HG03378 (cell line): ENCODE measurements at regions not wholly inside any gene's neighbourhood (a gene's known extent, or its start where the extent isn't known, plus 50 kb on each side); places are given as distances from the start of the nearest gene placed in this dataset.
A peak's percentile ranks its signal among the peaks of the same experiment; 100 is the strongest.

ENCODE experiments used
- ATAC-seq: cut with Tn5 transposase; IDR thresholded peaks from one replicate; pipeline ENCODE4 v1.9.1; 2021; ENCODE audit warnings: mild to moderate bottlenecking, moderate library complexity; ENCODE audit not compliant: unreplicated experiment

DNA sequence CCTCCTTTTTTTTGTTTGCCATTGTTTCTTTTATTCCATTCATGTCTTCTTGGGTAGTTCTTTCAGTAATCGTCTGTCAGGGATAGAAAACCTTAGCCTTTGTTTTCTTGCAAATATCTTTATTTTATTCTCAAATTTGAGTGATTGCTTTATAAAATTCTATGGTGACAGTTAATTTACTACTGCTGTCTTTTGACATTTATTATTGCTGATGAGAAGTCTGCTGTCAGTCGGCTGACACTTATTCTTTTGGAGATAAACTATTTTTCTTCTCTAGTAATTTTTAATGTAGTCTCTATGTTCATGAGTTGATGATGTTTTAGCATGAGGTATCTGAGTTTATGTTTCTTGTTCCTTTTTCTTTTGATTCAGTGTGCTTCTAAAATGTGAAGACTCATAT lies 983.8 kb downstream of the TTLL7 start:
- ATAC-seq, result no peak

DNA sequence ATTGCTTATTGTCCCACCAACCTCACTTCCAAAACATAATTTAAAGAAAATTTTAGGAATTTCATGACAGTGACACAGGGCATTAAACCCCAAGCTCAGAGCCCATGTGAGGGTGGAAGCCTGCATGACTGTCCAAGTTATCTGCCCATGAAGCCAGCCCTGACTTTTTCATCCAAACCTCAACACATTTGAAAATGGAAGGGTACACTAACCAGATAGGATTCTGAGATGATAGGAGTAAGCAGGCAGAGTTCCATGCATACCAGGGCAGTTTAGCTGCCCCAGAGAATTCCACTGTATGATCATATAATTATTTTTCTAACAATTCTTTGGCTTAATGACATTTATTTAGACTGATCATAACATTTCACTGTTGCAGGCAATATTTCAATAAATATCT lies 986.0 kb downstream of the TTLL7 start:
- ATAC-seq, result no peak

DNA sequence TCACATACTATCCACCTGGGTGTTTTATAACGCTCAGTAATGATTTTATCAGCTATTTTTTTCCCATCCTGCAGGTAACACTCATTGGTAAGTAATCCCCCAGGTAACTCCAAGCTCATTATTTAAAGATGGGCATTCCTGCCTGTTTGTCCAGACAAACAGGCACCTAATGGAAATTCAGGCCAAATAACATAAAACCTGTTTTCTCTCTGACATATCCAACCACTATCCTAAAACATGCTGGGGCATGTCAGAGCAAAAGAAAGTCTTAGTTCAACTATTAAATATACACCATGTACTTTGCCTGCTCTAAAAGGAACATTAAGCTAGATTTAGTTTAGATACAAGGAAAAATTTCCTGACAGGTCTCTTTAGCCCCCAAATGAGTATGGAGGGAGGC lies 987.7 kb downstream of the TTLL7 start:
- no peak for ATAC-seq

DNA sequence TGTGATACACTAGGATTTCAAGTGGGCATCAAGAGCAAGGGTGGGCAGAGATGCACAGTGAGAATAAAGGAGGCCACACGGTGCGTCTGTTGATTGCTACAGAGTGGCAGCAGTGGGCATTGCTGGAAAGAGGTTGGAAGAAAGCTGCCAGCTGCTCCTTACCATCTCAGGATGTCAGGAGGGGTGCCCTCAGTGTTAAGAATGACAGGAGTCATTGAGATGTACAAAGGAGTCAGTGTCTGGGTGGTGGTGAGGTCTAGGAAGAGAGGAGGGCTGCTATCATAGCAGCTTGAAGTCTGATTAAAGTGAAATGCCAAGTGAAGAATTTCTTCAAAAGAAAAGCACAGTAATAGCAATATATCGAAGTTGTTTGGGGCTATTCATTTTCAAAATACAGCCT lies 992.7 kb downstream of the TTLL7 start:
- no peak for ATAC-seq

DNA sequence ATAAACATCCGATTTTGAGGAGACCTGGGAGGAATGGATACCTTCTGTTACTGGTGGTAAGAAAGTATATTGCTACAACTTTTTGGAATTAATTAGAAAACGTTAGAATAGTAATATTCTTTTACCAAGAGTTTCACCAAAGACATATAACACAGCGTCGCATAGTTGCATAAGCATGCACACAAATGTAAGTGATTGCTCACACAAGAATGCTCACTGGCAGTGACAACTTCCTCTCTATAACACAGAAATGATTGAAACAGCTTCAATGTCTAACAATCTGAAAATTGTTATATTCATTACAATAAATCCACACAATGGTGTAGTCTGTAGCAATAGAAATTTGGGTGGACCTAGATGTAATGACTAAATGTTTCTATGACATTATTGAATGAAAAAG lies 998.6 kb downstream of the TTLL7 start:
- ATAC-seq, result no peak

DNA sequence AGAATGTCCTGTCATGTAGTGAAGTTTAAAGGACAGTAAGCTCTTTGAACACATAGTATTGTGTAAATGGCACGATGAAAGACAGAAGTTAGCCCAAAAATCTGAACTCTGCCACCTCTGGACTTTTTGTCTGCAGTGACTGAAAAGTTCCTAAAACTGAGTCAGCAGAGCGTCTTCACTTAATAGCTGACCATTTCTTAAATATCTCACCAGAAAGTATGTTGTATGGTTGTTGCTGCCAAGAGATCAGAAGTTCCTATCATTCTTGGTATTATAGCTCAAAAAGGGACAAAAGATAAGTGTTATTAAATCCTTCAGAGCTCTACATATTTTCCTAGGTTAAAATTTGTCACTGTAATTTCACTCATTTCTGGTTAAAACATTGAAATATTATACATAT lies 1003.0 kb downstream of the TTLL7 start:
- ATAC-seq, result no peak

DNA sequence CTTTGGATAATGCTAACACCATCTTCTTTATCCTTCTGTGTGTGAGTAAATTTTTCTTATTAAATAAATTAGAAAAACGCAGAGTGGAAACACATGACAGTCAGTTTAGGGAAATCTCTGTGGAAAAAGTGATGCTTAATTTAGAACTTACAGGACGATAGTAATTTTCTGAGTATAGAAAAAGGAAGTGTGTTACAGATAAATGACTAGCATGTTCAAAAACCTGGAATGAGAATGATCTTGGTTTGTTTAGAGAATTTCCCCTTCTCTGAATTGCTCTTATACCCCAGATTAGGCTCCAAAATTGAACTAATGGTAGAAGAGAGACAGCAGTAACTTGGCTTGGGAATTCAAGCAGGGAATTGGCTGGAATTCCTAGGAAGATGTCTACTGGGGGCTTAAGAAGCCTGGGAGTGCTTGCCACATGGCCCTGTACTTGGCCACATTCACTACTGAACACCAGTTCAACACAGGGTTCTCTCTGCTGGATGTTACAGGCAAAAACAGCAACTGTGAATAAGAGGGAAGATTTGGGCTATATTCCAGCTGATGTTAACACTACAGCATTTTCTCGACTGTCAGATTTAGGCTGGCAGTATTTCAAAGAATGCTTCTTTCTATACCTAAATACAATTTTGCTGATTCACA lies 1004.2 kb downstream of the TTLL7 start:
- ATAC-seq, result no peak

DNA sequence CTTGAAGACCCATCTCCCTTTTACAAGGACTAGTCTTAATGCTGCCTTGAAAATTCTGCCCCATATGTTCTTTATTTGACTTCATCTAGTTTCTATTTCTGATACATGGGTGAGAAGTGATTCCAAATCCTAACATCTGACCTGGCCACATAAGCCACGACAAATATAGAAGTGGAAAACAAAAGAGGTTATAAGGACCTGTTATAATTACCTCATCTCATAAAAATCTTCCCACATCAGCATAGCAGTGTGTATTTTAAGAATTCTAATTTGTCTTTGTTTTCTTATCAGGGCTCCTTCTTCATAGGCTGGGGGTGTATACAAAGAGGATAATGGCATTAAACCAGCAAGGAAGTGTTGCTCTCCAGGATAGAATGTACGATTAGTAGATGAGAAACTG lies 1007.4 kb downstream of the TTLL7 start:
- ATAC-seq, result no peak

DNA sequence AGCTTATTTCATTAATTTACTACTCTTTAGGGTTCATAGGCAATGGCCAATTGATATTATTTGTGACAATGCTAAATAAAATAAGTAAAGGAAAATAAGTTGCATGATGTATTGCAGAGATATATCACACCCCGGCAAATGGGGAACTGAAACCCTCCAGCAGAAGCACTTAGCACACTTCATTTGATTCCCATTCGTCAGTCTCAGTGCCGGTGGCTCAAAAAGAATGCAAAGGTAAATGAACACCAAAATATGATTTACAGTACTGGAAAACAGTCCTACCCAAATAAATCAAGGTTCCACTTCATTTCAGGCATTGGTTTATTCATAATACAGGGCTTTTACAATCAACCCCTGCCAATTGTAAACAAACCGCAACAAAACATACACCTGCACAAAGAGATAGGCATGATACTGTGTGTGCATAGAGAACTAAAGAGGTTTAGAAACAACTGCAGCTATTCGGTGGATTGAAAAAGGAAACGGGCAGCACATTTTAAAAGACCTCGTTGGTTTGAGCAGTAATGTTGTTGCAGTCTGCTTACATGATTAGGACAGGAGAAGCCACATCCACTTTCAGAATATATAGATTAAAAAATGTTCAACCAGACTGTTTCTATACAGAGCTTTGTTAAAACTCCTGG lies 1019.2 kb downstream of the TTLL7 start:
- peak; percentile 98 for ATAC-seq

DNA sequence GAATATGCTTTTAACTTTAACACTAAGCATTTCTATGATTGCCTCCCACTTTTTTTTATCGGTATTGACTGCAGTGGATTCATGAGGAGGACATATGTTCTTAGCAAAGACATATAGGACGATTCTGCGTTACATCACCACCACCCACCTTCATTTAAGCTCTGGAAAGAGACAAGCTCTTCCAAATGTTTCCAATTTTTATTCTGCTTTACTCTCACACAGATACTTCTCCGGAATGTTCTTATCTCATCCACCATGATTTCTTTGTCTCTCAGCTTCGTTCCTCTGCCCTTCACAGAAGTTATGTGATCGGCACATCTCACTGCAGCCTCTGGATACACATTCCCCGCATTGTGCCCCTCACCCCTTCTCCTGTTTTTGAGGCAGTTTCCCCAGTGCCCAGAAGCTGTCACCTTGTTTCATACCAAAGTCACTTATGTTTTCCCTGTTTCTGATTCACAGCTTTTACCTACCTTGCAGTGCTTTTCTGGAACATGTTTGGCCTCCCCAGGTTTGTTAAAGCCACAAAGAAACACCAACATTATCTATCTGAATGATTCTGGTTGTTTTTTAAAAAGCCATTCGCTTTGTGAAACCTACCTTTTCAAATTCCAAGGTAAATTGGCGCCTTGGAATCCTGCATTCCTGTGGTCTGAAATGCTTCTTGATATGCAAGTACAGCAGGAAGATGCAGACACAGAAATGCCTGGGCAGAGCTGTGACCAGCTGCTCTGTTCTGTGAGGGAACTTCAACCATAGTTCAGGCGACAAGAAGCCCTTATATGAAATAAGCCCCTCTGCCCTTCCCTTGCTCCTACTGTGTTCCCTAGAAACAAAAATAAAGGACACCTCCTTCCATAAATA lies 1020.2 kb downstream of the TTLL7 start:
- no peak for ATAC-seq

DNA sequence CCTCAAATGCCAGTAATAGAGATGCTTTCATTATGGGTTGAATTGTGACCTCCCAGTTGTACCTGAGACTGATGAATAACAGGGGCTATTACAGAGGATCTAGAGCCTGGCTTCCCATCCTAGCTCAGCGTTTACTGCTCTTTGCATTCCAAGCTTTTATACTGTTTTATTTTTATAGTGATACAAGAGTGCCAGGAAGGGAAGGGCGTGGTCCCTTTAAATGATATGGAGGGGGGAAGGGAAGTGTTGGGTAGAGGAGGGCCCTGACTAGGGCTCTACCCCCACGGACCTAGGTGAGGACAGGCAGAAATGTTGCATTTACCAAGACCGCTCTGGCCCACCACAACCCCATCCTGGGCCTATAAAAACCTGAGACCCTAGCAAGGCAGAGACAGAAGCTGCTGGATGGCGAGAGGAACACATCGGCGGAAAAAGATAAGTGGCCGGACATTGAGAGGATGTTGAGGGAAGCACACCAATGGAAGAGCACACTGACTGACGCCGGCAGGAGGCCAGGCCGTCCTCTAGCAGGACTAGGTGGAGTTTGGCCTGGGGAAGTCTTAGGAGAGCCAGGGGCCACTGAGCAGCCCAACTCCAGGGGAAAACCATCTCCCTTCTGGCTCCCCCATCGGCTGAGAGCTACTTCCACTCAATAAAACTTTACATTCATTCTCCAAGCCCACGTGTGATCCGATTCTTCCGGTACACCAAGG lies 1025.9 kb downstream of the TTLL7 start:
- no peak for ATAC-seq

DNA sequence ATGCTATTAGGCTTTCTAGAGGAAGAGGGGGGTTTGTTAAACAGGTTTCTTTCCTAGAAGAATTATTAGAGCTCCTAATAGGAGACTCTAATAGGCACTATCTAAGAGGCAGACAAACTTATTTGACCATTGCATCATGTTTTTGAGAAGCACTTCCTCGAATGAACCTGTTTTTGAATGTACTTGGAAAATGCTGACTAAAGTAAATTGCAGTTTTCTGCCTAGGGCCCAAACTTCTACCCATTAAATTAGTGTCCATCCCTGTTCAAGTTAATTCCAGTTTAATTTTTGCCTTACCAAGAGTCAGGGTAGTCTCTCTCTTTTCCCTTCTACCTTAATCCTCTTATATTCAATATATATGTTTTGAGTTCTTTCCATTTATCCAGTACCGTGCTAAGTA lies 1029.6 kb downstream of the TTLL7 start:
- ATAC-seq, result no peak

DNA sequence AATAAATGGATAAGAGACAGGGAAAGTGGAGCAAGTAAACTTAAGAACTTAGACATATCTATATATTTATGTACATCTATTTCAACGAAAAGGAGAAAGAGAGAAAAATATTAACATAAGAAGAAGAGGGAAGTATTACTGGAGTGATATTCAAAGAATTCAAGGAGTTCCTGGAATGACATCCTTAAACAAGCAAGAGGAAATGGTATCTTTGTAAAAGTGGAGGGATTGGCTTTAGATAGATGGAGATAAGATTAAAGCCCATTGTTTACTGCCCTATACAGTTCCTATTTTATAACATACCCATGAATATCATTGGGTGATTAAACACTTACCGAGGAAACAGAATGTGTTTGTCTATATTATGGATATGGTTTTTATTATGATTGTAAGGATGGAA lies 1036.3 kb downstream of the TTLL7 start:
- ATAC-seq, result no peak

DNA sequence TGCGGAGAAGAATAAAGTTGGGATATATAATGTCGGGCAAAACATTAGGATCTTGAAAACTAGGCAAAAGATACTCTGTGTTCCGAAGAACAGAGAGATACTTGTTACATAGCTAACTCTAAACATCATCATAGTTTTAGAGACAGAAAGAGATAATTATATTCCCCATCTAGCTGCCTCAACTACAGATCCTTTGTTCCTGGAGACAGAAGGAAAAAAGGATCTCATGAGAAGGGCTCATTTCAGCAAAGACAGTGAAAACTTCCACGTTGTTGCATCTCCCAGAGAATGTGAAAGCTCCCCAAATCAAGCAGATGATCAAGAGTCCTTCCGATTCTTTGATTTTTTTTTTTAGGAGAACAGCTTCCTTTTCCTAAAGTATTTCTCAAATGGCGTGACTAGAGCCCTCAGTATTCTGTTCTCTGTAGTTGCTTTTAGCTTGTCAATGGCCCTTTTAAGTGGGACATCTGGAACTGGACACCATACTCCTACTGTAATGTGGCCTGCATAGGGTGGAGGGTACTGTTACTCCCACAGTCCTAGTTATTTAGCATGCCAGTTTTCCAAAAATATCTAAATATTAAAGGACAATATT lies 1048.2 kb downstream of the TTLL7 start:
- ATAC-seq, result no peak

DNA sequence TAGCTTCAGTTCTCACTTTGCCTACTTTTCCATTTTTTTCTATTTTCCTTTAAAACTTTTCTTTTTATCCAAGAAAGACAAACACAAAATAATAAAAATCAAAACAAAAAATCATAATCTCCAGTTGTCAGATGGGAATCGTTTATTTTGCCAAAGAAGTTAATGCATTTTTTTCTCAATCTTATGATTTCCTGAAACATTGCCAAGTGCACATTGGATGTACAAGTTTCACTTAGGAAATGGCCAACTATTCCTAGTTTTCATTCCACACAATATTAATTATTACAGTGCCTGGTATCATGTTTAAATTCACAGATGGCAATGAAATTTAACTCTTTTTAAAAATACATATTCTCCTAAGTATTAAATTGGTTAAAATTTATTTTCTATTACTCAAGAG lies 1050.5 kb downstream of the TTLL7 start:
- no peak for ATAC-seq

DNA sequence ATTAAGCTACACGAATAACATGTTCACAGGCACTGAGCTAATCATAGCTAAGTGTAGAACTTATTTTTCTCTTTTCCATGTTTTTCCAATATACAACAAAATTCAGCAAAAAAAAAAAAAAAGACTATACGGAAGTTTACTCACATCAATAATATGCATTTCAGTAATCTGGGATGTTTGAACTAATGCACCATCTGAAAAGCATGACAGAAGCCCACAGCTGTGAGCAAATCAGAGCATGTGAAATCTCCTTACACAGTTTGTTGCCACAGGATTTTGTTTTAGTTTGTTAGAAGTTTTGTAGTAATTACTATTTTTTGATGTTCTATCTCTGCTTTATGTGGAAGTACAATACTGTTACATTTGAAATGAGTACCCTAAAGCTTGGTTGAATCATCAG lies 1051.7 kb downstream of the TTLL7 start:
- no peak for ATAC-seq

DNA sequence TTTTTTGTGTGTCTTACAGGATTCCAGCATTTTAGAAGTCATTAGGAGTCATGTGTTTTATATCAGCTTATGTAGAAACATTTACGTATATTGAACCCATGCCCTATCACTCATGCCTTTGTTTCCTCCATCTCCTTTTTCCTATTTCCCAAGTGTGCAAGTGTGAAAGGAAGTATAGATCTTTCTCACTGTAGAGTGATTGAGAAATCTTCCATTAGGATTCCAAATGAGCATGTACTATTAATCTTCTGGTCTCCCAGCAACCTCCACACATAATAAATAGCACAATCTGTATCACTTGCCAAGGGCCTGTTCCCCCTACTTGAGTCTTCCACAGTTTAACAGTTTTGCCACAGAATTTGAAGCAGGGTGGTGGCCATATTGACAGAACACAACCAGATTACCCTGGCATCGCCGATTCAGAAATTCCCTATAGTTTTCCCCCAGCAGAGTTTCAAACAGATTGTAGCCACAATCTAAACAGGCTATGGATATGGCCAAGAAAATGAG lies 1052.8 kb downstream of the TTLL7 start:
- ATAC-seq, result no peak

DNA sequence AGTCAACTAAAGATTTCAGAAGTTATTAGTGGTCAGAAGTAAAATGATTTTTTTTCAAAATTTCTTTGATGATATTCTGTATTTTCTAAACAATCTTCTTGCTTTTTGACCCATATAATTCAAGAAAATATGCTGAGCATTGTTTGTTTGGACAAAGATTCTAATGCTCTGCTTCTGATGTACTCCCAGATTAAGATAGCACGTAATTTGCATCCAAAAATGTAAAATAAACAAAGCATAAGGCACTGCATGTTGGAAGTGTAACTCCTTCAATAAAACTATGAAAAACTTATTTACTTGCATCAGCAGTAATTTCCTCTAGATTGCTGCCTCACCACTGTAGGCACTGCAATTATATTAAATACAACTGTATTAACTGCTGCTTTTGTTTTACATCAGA lies 1054.1 kb downstream of the TTLL7 start:
- ATAC-seq, result no peak

DNA sequence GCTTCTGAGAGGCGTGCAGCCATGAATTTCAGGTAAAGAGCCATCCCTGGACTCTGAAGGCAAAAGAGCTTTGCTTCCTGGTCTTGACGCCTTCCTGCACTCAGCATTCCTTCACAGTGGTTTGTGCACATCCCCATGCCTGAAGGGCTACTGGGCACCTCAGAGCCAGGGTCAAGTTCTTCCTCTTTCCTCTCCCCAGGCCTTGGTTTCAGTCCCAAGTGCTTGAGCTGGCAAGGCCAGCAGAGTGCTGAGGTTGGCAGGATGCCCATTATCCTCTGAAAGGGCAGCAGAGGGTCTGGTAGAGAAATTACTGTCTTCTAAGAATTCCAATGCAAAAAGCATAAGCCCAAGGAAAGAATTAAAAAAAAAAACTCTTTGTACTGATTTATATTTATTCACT lies 1064.9 kb downstream of the TTLL7 start:
- ATAC-seq, result no peak

DNA sequence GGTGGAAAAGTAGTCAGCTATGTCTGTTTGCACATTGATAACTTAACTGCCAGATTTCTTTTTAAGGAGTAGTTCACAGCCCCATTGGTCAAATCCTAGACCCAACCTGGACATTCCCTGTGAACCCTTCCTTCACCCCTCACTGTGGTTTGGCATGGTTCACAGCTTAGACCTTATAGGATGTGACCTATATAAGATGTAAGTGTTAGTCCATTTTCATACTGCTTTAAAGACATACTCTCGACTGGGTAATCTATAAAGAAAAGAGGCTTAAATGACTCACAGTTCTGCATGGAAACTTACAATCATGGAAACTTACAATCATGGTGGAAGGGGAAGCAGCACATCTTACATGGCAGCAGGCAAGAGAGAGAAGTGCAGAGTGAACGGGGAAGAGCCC lies 1066.2 kb downstream of the TTLL7 start:
- ATAC-seq, result no peak

DNA sequence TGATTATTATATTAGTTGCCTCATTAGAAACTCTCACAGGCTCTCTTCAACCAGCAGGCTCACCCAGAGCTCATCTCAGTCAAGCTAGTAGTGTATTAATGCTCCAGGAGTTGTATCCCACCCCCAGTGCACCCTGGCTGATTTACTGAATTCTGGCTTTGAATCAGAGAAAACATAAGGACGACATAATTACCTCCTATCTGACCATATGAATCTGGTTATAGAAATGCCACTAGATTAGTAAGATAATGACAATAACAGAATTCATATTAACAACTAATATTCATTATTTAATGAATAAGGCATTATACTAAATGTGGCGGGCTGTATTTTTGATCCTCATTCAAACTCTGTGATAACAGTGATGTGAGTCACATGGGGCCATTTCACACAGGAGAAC lies 1066.7 kb downstream of the TTLL7 start:
- no peak for ATAC-seq
